ENCODE measurements at regions not wholly inside any gene's neighbourhood (a gene's known extent, or its start where the extent isn't known, plus 50 kb on each side); places are given as distances from the start of the nearest gene placed in this dataset. TPM values are rescaled to one million over a fixed set of nuclear protein-coding genes. Genes with fewer than 3 reads are reported as not detected.

GRCh38 chr4:44121210-44121609 is 327.4 kb downstream of the KCTD8 start:
- H3K4me3 ChIP-seq = no peak overlapping the region
- no peaks in the 10 kb centered on the region for H4K20me1 ChIP-seq (ENCODE audit: insufficient read depth, poor library complexity, severe bottlenecking)
- no peaks in the 10 kb centered on the region for H3K4me1 ChIP-seq (ENCODE audit: insufficient read depth)
- H3K27ac ChIP-seq = no peak overlapping the region
- H3K36me3 ChIP-seq (replicated peaks; ENCODE audit: insufficient read depth, low read depth) = no peaks in the 10 kb centered on the region
- no peak overlapping the region for H2AFZ ChIP-seq
- no peak for DNase-seq (ENCODE audit: low spot score)
- TF ChIP-seq EZH2phosphoT487 (IDR thresholded peaks at IDR 0.05; ENCODE audit: low read depth, severe bottlenecking, unreplicated experiment) (no peak), EZH2 (IDR thresholded peaks at IDR 0.05; ENCODE audit: borderline replicate concordance) (no peak)
- no peak overlapping the region for H3K4me2 ChIP-seq
- H3K79me2 ChIP-seq = no peaks in the 10 kb centered on the region
- H3K27me3 ChIP-seq = no peaks in the 10 kb centered on the region
- H3K9me2 ChIP-seq (replicated peaks; ENCODE audit: insufficient read depth) = no peaks in the 10 kb centered on the region
- no peaks in the 10 kb centered on the region for H3K9me3 ChIP-seq (ENCODE audit: low read depth)
- 77% methylated on average over 1 of the region's 1 CpG for WGBS (ENCODE audit: low lambda C conversion rate, missing lambda C conversion rate)

Small RNA genes in the stretch of these regions (small RNA-seq; reads per million reads assigned to genes)
- not detected for gene AC098590.2
- not detected for gene RN7SL193P
